Liver (tissue), 8 donors: ENCODE measurements at regions not wholly inside any gene's neighbourhood (a gene's known extent, or its start where the extent isn't known, plus 50 kb on each side); places are given as distances from the start of the nearest gene placed in this dataset.

Experiments used
- DNase-seq: peaks from one replicate; pipeline ENCODE4 v3.0.0-alpha.2; 2017; ENCODE audit warnings: low spot score
- H3K27ac ChIP-seq, 2 donors: one replicate each; pipeline ENCODE4 v1.7.0; 2013; ENCODE audit warnings: inconsistent platforms in 2 of 2, low read length in 2 of 2, control low read depth in 1 of 2, low read depth in 1 of 2, mild to moderate bottlenecking in 1 of 2
- H3K27me3 ChIP-seq, 4 donors: one replicate each; pipeline versions ENCODE4 v1.6.1 to v1.7.0; 2013; ENCODE audit warnings: low read length in 3 of 4, inconsistent platforms in 1 of 4, mild to moderate bottlenecking in 1 of 4, moderate library complexity in 1 of 4; ENCODE audit not compliant: control insufficient read depth in 4 of 4, insufficient read depth in 4 of 4
- H3K36me3 ChIP-seq, 4 donors: one replicate each; pipeline versions ENCODE4 v1.6.1 to v1.7.0; 2013; ENCODE audit warnings: low read length in 3 of 4, mild to moderate bottlenecking in 3 of 4, low read depth in 1 of 4, moderate library complexity in 1 of 4; ENCODE audit not compliant: control insufficient read depth in 4 of 4, insufficient read depth in 3 of 4
- H3K4me1 ChIP-seq, 4 donors: one replicate each; pipeline versions ENCODE4 v1.6.1 to v1.7.0; 2013; ENCODE audit warnings: low read length in 3 of 4, mild to moderate bottlenecking in 3 of 4, moderate library complexity in 1 of 4; ENCODE audit not compliant: control insufficient read depth in 4 of 4, insufficient read depth in 4 of 4
- H3K4me3 ChIP-seq, 3 donors: one replicate each; pipeline versions ENCODE4 v1.6.1 to v1.7.0; 2013; ENCODE audit warnings: low read length in 3 of 3, control low read depth in 1 of 3, low read depth in 1 of 3, mild to moderate bottlenecking in 1 of 3
- H3K9ac ChIP-seq, 2 donors: one replicate each; pipeline ENCODE4 v1.7.0; 2013; ENCODE audit warnings: low read length in 2 of 2, mild to moderate bottlenecking in 2 of 2, moderate library complexity in 2 of 2, control low read depth in 1 of 2, low read depth in 1 of 2
- H3K9me3 ChIP-seq, 4 donors: one replicate each; pipeline versions ENCODE4 v1.6.1 to v1.7.0; 2013; ENCODE audit warnings: low read length in 3 of 4; ENCODE audit not compliant: control insufficient read depth in 4 of 4
- ATF3 ChIP-seq: IDR thresholded peaks from 2 replicates; pipeline ENCODE4 v1.6.1; 2016; ENCODE audit warnings: antibody characterized with exemption
- CTCF ChIP-seq: fragments of 150-350 bp; IDR thresholded peaks from 2 replicates; pipeline ENCODE4 v1.5.1; 2017; ENCODE audit warnings: improper control_type of control experiment, low read depth, low read length; ENCODE audit not compliant: missing input control
- FOXA2 ChIP-seq: IDR thresholded peaks from 2 replicates; pipeline ENCODE4 v1.6.1; 2016; ENCODE audit warnings: antibody characterized with exemption
- GABPA ChIP-seq, 2 donors: IDR thresholded peaks in 1 of 2; conservative IDR thresholded peaks in 1 of 2; 2 replicates each; pipeline ENCODE4 v1.6.1; 2016; ENCODE audit warnings: antibody characterized with exemption in 2 of 2, mild to moderate bottlenecking in 1 of 2, moderate library complexity in 1 of 2
- JUND ChIP-seq, 2 donors: IDR thresholded peaks; 2 replicates each; pipeline ENCODE4 v1.6.1; 2016; ENCODE audit warnings: antibody characterized with exemption in 2 of 2
- MAX ChIP-seq: IDR thresholded peaks from 2 replicates; pipeline ENCODE4 v1.6.1; 2016; ENCODE audit warnings: antibody characterized with exemption
- NR2F2 ChIP-seq: IDR thresholded peaks from 2 replicates; pipeline ENCODE4 v1.6.1; 2016; ENCODE audit warnings: antibody characterized with exemption
- RAD21 ChIP-seq, 2 donors: IDR thresholded peaks; 2 replicates each; pipeline ENCODE4 v1.6.1; 2016; ENCODE audit warnings: antibody characterized with exemption in 2 of 2, mild to moderate bottlenecking in 2 of 2
- REST ChIP-seq: IDR thresholded peaks from 2 replicates; pipeline ENCODE4 v1.6.1; 2016; ENCODE audit warnings: antibody characterized with exemption, mild to moderate bottlenecking
- RXRA ChIP-seq, 2 donors: IDR thresholded peaks; 2 replicates each; pipeline ENCODE4 v1.6.1; 2017 to 2018; ENCODE audit warnings: antibody characterized with exemption in 2 of 2, mild to moderate bottlenecking in 1 of 2
- WGBS: extraction: QIAGEN DNeasy Blood & Tissue Kit; methylation state at CpG from one replicate; pipeline ENCODE4 v1.1.7; 2013; 5-methylcytosine and 5-hydroxymethylcytosine counted together
- donor health status: healthy.
- donor health status: healthy.
- donor health status: healthy.
- donor health status: healthy.
- donor health status: healthy.

- TF ChIP-seq REST (no peak), FOXA2 (no peak), JUND (IDR thresholded peaks at IDR 0.05) (no peak)
Measured at GRCh38 chr12:126554625-126555024, 1489.4 kb downstream of the AACS start (continued).

GRCh38 chr12:126557659-126558058 is 1492.4 kb downstream of the AACS start:
- TF ChIP-seq GABPA (IDR thresholded peaks at IDR 0.05 in 1 of 2, conservative IDR thresholded peaks at IDR 0.05 in 1 of 2) (no peak), RXRA (IDR thresholded peaks at IDR 0.05) (no peak), ATF3 (no peak), FOXA2 (no peak), REST (no peak)
- Histone ChIP-seq H3K27ac (no peak overlapping the region), H3K36me3 (no peaks in the 10 kb centered on the region), H3K9me3 (peaks cover 0 to 6% (median 1%) of the 10 kb centered on the region in 4 donors), H3K4me3 (no peak overlapping the region), H3K9ac (no peak overlapping the region), H3K27me3 (peaks cover 0 to 5% (median 0%) of the 10 kb centered on the region in 4 donors), H3K4me1 (peaks cover 0 to 11% (median 7%) of the 10 kb centered on the region in 4 donors)
- DNase-seq = no peak
- 50% methylated on average over 5 of the region's 5 CpGs for WGBS

- no peak overlapping the region for H3K9ac ChIP-seq
- H3K9me3 ChIP-seq = peaks cover 0 to 6% (median 1%) of the 10 kb centered on the region in 4 donors
- H3K4me3 ChIP-seq = no peak overlapping the region
- H3K27me3 ChIP-seq = peaks cover 0 to 8% (median 0%) of the 10 kb centered on the region in 4 donors
- H3K27ac ChIP-seq = no peak overlapping the region
- H3K4me1 ChIP-seq = peaks cover 0 to 11% (median 7%) of the 10 kb centered on the region in 4 donors
- 76% methylated on average over 2 of the region's 2 CpGs for WGBS
- no peak for DNase-seq
- no peak for TF ChIP-seq RAD21 (IDR thresholded peaks at IDR 0.05)
- TF ChIP-seq NR2F2 = no peak
- no peak for TF ChIP-seq FOXA2
- no peak for TF ChIP-seq CTCF
- no peak for TF ChIP-seq RXRA (IDR thresholded peaks at IDR 0.05)
- no peak for TF ChIP-seq MAX
- H3K36me3 ChIP-seq = no peaks in the 10 kb centered on the region
Measured at GRCh38 chr12:126558219-126558618, 1493.0 kb downstream of the AACS start.
